A172 (cell line): ENCODE measurements at regions not wholly inside any gene's neighbourhood (a gene's known extent, or its start where the extent isn't known, plus 50 kb on each side); places are given as distances from the start of the nearest gene placed in this dataset.

Experiments used
- DNase-seq: peaks from one replicate; pipeline ENCODE4 v3.0.0-alpha.2; 2015; ENCODE audit warnings: low spot score

DNA sequence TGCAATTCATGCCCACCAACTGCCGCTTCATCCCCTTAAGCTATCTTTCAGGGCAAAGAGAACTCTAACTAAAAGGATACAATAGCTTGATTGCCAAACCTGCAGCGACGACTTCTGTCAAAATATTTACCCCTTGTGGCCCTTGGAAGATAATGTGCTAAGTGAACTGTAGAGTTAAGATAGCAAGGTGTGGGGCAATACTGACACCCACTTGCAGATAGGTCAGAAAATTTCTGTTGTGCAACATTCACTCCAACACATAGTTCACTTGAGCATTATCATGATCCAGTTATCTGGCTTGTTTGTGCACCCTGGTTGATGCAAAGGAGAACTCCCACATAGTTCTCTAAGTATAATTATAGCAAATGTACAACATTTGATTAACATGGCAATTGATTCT is 55.6 kb downstream of the RHOXF2B start:
- DNase-seq, result no peak

DNA sequence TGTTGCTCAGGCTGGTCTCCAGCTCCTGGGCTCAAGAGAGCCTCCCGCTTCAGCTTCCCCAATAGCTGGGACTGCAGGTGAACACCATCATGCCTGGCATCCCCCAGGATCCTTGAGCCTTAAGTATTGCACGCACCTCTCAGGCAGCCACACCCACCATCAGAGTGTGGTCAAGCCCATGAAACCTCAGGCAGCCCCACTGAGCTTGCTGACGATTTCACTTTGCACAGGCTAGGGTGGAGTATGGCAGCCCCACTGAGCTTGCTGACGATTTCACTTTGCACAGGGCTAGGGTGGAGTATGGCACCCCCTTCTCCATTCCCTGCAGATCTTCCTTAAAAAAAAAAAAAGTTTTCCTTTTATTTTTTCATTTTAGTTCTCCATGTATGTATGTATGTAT is 57.2 kb downstream of the RHOXF2B start:
- DNase-seq, result no peak

DNA sequence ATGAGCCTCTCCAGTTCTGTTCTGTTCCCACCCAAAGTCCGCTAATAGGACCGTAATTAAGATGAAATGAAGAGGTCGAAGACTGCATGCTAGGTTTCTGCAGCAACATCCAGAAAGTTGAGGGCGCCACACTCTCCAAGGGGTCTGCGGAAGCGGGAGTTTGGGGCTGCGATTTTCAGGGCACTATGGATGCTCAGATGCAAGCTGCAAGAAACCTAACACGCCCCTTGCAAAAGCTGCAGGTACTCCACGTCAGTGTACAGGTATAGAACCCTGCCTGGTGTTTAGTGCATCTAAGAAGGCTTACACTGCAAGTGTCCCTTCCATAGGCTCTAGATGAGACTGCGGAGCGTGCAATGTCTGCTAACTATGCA is 61.4 kb downstream of the RHOXF2B start:
- no peak for DNase-seq

DNA sequence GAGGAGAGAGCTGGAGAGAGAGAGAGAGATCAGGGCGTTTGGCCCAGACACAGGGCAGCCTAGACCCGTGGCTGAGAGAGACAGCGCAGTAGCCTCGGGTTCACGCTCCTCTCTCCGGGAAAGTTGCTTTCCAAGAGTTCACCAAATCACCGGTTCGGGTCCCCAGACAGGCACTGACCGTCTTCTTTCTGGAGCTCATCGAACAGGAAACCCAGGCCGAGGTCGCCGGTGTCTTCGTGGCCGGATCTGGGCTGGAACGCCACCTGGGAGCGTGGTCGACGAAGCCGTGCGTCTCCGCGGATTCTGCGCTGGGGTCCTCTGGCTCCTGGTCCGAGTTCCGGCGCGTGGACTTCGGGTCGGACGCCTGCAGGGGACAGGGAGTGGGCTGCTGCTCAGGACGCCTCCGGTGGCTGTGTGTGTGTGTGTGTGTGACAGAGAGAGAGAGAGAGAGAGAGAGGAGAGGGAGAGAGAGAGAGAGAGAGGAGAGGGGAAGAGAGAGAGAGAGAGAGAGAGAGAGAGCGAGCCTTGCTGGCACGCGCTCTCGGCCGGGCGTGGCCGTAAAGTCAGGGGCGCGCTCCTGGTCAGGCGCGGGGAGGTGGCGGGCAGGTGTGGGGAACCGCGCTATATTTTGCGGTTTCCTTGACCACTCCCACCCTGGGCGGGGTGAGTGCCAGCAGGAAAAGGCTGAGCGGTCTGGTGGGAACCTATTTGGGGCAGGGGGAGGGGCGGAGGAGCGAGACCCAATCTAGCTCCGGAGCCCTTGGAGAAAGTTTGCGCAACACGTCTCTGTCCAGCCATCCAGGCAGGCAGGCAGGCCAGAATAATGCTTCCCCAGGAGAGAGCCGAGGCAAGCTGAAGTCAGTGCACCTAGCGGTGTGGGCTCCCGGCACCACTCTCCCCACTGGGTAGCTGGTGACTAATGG is 62.1 kb downstream of the RHOXF2B start:
- DNase-seq, result no peak

DNA sequence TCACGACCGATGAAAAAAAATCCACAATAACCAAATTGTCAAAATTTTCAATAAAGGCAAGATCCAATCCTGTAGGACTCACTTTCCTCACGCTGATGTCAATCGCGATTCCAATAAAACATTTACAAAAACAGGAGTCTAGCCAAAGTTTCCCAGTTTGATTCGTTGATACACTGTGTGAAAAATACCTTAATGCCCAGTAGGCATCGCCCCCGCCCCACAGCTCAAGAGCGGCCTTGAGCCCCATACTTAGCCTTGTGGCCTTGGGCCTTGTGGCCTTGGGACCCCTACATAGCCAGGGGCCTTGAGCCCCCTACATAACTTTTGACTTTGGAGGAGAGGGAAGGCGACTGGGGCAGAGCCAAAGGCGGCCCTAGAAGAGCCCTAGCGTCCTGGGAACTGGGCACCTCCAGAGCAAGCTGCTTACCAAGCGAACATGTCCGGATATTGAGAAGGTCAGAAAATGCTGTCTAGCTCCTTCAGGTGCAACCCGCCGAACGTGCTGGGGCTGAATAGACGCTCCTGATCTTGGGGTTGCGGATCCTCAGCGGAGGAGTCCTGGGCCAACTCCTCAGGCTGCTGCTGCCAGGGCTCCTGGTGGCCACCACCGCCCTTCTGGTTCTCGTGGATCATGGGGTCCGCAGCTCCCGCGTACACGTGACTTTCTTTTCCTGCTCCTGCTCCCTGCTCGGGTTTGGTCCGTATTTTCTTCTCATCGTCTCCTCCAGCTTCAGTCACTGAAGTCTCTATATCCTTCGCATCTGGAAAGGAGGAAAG is 62.9 kb downstream of the RHOXF2B start:
- DNase-seq, result no peak

DNA sequence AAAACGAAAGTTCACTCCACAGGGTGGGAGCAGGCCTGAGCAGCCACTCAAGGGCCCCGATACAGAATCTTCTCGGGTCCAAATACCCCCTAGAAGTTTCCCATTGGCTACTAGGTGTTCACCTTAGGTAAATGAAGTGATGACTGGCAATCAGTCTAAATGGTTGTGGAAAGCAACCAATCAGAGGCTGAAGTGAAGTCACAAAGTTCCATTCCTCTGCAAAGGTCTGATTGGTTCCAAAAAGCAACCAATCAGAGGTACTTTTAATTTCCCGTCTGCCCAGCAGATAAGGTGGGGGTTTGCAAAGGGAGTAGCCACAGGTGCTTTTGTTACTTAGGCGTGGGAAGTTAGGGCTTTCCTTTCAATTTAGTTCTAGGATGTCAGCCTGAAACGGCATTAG is 58.2 kb upstream of the NKAP start:
- no peak for DNase-seq

DNA sequence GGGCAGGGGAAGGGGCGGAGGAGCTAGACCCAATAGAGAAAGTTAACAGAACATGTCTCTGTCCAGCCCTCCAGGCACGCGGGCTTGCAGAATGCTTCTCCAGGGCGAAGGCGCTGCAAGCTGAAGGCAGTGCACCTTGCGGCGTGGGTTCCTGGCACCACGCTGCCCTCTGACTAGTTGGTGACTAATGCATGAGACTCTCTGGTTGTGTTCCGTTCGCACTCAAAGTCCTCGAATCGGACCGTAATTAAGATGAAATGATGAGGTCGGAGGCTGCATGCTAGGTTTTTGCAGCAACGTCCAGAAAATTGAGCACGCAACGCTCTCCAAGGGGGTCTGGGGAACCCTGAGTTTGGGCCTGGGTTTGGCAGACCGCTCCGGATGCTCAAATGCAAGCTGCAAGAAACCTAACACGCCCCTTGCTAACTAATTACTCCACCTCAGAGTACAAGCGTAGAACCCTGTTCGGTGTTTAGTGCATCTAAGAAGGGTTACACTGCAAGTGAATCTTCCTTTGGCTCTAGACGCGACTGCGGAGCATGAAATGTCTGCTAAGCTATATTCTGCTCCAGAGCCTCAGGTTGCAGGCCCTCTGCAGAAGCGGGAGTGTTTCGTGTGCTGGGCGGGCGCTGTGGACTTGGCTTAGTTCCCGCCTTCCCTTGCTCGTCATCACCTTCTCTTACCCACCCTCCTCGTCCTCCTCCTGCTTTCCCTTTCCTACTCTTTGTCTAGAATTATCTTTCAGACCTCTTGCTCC is 57.1 kb upstream of the NKAP start:
- peak; percentile 21 for DNase-seq

DNA sequence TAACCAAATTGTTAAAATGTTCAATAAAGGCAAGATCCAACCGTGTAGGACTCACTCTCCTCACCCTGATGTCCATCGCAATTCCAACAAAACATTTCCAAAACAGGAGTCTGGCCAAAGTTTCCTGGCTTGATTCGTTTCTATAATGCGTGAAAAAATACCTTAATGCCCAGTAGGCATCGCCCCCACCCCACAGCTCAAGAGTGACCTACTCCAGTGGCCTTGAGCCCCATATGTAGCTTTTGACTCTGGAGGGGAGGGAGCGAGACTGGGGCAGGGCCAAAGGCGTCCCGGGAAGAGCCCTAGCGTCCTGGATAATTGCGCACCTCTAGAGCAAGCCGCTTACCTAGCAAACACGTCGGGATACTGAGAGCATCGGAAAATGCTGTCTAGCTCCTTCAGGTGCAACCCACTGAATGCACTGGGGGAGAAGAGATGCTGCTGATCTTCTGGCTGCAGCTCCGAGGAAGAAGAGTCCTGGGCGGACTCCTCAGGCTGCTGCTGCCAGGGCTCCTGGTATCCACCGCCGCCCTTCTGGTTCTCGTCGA is 55.6 kb upstream of the NKAP start:
- DNase-seq, result no peak

DNA sequence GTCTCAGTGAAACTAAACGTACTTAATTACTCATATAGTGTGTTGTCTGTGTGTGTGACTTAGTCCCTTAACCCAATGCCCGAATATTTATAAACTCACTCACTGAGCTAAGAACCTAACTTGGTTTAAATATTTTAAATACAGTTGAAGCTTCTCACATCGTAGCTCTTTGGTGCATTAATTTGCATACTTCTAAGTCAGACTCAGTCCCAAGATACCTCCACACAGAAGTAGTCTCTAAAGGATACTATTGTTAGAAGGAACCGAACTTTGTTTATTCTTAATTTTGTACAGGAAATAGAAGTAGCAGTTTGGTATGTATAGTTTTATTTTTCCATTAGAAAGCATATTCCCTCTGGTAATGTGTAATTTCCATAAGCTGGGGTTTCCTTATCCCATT is 54.0 kb upstream of the NKAP start:
- no peak for DNase-seq

DNA sequence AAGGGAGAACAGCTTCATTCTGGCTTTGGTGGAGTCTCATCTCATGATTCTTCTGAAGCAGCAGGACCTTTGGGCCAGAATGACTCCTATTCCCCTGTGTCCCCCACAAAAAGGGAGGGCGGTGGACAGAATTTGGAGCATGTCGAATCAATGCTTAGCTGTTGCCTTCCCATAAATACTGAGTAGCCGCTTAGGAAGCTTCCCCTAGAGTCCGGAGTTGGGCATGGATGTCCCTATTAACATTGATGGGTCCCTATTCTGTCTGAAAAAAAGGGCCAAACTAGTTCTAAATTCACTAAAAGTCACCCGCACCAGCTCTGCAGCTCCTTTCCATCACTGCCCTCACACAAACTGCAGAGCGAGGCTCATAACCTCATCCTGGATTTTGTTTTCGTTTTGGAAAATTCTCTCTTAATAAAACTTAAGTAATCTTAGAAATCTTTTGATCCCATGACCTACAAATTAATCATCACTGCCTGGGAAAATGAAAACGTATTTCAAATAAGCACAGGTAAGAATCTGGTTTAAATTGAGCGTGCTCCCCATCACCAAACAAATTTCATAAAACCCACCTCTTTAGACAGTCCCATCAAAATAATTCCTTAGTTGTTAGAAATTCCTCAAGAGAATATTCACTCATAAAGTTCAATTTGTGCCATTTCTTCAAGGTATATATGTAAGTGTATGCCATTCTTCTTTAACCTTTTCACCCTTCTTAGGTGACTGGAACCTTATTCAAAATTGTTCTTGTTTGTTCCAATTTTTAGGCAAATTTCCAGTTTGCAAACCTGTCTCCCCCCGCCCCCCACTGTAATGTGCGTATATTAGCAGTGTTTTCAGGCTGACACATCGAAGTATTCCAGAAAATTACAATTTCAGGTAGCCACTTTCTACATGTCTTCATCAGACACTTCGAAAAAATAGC is 53.3 kb upstream of the NKAP start:
- DNase-seq, result no peak

DNA sequence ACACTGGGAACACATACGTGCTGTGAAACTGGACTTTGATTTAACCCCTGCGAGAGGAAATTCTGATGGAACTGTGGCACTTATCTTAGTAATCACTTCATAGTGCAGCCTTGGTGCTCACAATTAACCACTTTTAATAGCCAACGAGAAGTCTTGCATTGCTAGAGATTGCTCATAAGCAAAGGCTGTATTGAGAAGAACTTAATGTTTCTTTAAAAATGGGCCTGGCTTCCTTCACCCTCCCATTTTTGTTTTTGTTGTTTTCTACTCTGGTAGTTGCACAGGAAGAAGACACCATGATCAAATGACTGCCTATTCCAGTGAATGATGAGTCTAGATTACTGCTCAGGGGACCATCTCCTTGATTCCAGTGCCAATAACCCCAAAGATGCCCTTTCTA is 52.5 kb upstream of the NKAP start:
- no peak for DNase-seq
